ENCODE measurements at regions not wholly inside any gene's neighbourhood (a gene's known extent, or its start where the extent isn't known, plus 50 kb on each side); places are given as distances from the start of the nearest gene placed in this dataset.

DNA sequence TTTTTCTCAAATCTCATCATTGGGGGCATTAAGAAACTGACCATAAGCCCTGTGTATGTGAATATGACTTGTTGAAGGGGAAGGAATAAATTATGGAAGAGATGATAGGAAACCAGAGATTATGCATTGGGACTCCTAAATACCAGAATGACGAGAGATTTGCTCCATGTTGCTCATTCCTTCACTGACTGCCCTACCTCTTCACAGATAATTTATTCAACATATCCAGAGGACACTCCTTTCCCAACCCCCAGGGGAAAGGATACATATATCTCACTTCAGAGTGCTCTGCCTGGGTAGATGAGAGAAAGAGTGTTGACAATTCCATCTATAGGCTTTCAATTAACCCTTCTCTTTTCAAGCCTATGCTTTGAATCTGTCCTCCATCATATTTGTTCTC is 145.3 kb upstream of the RHOBTB1 start:
- TF ChIP-seq EP300 (IDR thresholded peaks at IDR 0.05) (no peak), POLR2A (IDR thresholded peaks at IDR 0.05) (no peak), POLR2AphosphoS5 (IDR thresholded peaks at IDR 0.05) (no peak)
- TF ChIP-seq, protein P1, sequence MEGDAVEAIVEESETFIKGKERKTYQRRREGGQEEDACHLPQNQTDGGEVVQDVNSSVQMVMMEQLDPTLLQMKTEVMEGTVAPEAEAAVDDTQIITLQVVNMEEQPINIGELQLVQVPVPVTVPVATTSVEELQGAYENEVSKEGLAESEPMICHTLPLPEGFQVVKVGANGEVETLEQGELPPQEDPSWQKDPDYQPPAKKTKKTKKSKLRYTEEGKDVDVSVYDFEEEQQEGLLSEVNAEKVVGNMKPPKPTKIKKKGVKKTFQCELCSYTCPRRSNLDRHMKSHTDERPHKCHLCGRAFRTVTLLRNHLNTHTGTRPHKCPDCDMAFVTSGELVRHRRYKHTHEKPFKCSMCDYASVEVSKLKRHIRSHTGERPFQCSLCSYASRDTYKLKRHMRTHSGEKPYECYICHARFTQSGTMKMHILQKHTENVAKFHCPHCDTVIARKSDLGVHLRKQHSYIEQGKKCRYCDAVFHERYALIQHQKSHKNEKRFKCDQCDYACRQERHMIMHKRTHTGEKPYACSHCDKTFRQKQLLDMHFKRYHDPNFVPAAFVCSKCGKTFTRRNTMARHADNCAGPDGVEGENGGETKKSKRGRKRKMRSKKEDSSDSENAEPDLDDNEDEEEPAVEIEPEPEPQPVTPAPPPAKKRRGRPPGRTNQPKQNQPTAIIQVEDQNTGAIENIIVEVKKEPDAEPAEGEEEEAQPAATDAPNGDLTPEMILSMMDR (IDR thresholded peaks at IDR 0.05): no peak

DNA sequence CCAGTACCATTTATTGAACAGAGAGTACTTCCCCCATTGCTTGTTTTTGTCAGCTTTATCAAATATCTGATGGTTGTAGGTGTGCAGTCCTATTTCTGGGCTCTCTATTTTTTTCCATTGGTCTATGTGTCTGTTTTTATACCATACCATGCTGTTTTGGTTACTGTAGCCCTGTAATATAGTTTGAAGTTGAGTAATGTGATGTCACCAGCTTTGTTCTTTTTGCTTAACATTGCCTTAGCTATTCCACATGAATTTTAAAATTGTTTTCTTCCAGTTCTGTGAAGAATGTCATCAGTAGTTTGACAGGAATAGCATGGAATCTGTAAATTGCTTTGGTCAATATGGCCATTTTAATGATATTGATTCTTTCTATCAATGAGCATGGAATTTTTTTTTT is 140.5 kb upstream of the RHOBTB1 start:
- H3K4me3 ChIP-seq: no peak overlapping the region
- H3K9me3 ChIP-seq: no peaks in the 10 kb centered on the region
- no peaks in the 10 kb centered on the region for H3K4me1 ChIP-seq
- no peaks in the 10 kb centered on the region for H3K36me3 ChIP-seq
- TF ChIP-seq, protein P1 (IDR thresholded peaks at IDR 0.05): no peak
- no peak for TF ChIP-seq POLR2AphosphoS5 (IDR thresholded peaks at IDR 0.05)
- TF ChIP-seq POLR2A (IDR thresholded peaks at IDR 0.05): no peak
- TF ChIP-seq EP300 (IDR thresholded peaks at IDR 0.05): no peak
- no peaks in the 10 kb centered on the region for H3K27me3 ChIP-seq
- H3K27ac ChIP-seq: no peak overlapping the region
- no peak for DNase-seq (ENCODE audit: low spot score in 2 of 2)

More for the DNA sequence above, 145.3 kb upstream of the RHOBTB1 start:
- Histone ChIP-seq H3K4me1 (no peaks in the 10 kb centered on the region), H3K9me3 (no peaks in the 10 kb centered on the region), H3K4me3 (no peak overlapping the region), H3K27me3 (no peaks in the 10 kb centered on the region), H3K27ac (no peak overlapping the region), H3K36me3 (no peaks in the 10 kb centered on the region)
- WGBS: 95% methylated on average over 1 of the region's 1 CpG
- DNase-seq (ENCODE audit: low spot score in 2 of 2): no peak

DNA sequence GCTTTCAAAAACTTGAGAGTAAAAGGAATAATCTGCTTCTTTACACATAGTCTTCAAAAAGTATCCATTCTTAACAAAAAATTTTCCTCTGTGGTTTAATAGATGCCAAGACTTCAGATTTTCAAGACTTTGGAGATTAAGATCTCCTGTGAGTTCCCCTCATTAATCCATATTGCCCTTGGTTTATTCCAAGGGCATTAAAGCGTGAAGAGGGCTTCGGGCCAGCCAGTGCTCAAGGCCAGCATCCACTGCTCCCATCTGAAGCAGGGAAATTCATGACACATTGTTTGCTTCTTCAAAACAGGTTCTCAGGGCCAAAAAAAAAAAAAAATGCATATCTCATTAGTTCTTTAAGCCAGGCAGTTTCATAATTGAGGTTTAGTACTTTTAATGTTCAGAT is 137.3 kb upstream of the RHOBTB1 start:
- no peak for DNase-seq (ENCODE audit: low spot score in 2 of 2)
- Histone ChIP-seq H3K27me3 (no peaks in the 10 kb centered on the region), H3K36me3 (no peaks in the 10 kb centered on the region), H3K4me3 (no peak overlapping the region), H3K4me1 (no peaks in the 10 kb centered on the region), H3K9me3 (no peaks in the 10 kb centered on the region), H3K27ac (no peak overlapping the region)
- TF ChIP-seq POLR2AphosphoS5 (IDR thresholded peaks at IDR 0.05): no peak
- TF ChIP-seq, protein P1 (IDR thresholded peaks at IDR 0.05): no peak
- TF ChIP-seq POLR2A (IDR thresholded peaks at IDR 0.05): no peak
- no peak for TF ChIP-seq EP300 (IDR thresholded peaks at IDR 0.05)
- WGBS: 48% methylated on average over 2 of the region's 2 CpGs

DNA sequence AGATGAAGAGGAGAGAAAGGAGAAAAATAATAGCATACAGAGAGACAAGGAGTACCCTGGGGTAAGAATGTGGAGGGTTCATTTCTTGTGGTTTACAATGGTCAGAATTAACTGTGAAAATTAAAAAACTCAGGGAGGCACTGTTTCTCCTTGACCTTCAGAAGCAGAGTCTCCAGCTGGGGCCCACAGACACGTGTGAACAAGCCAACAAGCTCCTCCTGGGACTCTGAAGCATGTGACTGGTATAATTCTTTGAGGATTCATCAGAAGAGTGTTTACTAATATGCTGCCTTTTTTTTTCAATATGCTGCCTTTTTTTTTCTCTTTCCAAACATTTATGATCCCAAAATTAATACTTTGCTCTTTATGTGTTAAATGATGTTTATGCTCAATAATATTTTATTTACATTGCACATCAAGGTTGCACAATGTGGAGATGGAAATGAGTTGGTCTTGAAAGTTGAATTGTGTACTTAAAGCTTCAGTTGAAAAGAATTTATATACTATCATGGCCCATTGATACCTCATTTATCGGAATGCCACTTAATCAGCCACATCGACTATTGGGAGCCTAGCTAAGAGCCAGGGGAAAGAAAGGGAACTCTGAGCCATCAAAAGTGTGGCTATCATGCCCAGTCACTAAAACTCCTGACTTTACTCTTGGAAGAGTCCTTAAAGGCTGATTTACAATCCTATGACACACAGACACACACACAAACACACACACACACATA is 134.7 kb upstream of the RHOBTB1 start:
- DNase-seq (ENCODE audit: low spot score in 2 of 2): no peak
- no peaks in the 10 kb centered on the region for H3K36me3 ChIP-seq
- 63% methylated on average over 3 of the region's 3 CpGs for WGBS
- H3K4me1 ChIP-seq: no peaks in the 10 kb centered on the region
- H3K27ac ChIP-seq: no peak overlapping the region
- H3K4me3 ChIP-seq: no peak overlapping the region
- TF ChIP-seq POLR2AphosphoS5 (IDR thresholded peaks at IDR 0.05) (no peak), EP300 (IDR thresholded peaks at IDR 0.05) (no peak), POLR2A (IDR thresholded peaks at IDR 0.05) (no peak)
- TF ChIP-seq, protein P1 (IDR thresholded peaks at IDR 0.05): no peak
- H3K27me3 ChIP-seq: no peaks in the 10 kb centered on the region
- no peaks in the 10 kb centered on the region for H3K9me3 ChIP-seq

DNA sequence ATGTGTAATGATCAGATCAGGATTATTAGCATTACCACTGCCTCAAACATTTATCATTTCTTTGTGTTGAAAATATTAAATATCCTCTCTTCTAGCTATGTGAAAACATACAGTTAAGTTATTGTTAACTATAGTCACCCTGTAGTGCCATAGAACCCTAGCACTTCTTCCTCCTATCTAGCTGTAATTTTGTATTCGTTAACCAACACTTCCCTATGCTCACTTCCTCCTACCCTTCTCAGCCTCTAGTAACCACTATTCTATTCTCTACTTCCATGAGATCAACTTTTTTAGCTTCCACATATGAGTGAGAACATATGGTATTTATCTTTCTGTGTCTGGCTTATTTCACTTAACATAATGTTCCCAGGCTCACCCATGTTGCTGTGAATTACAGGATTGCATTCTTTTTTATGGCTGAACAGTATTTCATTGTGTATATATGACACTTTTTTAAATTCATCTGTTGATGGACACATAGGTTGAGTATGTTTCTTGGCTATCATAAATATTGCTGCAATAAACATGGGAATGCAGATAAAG is 132.7 kb upstream of the RHOBTB1 start:
- DNase-seq (ENCODE audit: low spot score in 2 of 2): no peak
- WGBS: 81% methylated on average over 1 of the region's 1 CpG
- Histone ChIP-seq H3K9me3 (no peaks in the 10 kb centered on the region), H3K4me1 (no peaks in the 10 kb centered on the region), H3K27me3 (no peaks in the 10 kb centered on the region), H3K27ac (no peak overlapping the region), H3K36me3 (no peaks in the 10 kb centered on the region), H3K4me3 (no peak overlapping the region)
- TF ChIP-seq POLR2A (IDR thresholded peaks at IDR 0.05): no peak
- TF ChIP-seq, protein P1 (IDR thresholded peaks at IDR 0.05): no peak
- TF ChIP-seq POLR2AphosphoS5 (IDR thresholded peaks at IDR 0.05): no peak
- no peak for TF ChIP-seq EP300 (IDR thresholded peaks at IDR 0.05)

Measured in suprapubic skin (tissue), 4 donors.